ENCODE measurements at regions not wholly inside any gene's neighbourhood (a gene's known extent, or its start where the extent isn't known, plus 50 kb on each side); places are given as distances from the start of the nearest gene placed in this dataset.

GRCh38 chr16:48035142-48035541 is 120.7 kb downstream of the ABCC12 start:
- no peak overlapping the region for H3K9ac ChIP-seq (ENCODE audit: insufficient read depth, low read depth, low read length)
- no peaks in the 10 kb centered on the region for H3K79me2 ChIP-seq (ENCODE audit: insufficient read depth, low read length)
- H3K4me2 ChIP-seq (ENCODE audit: low read depth, low read length) = no peak overlapping the region
- H4K20me1 ChIP-seq (ENCODE audit: insufficient read depth, low read length) = no peaks in the 10 kb centered on the region
- ChIA-PET POLR2A (no interaction called here), CTCF (ENCODE audit: low intra/inter-chr PET ratio, low total read pairs) (no interaction called here)
- peaks cover 5% of the 10 kb centered on the region for H3K9me3 ChIP-seq (ENCODE audit: low read length)
- DNase-seq (ENCODE audit: low spot score) (no peak), ATAC-seq (no peak), FAIRE-seq (no peak)
- H3K27ac ChIP-seq (ENCODE audit: extremely low read length, insufficient read depth, low read length) = no peak overlapping the region
- TF ChIP-seq RFX5 (IDR thresholded peaks at IDR 0.05; ENCODE audit: low read depth, low read length) (peak; percentile 81), ZNF670 (CRISPR knock-in tag; IDR thresholded peaks at IDR 0.05; ENCODE audit: borderline replicate concordance) (no peak), TEAD3 (CRISPR knock-in tag; optimal IDR thresholded peaks at IDR 0.05; ENCODE audit: borderline replicate concordance) (no peak), PRDM4 (CRISPR knock-in tag; IDR thresholded peaks at IDR 0.05; ENCODE audit: borderline replicate concordance) (no peak), GFI1 (CRISPR knock-in tag; IDR thresholded peaks at IDR 0.05; ENCODE audit: borderline replicate concordance) (no peak), MAFK (conservative IDR thresholded peaks at IDR 0.05 in 1 of 2, IDR thresholded peaks at IDR 0.05 in 1 of 2; ENCODE audit: low read length in 2 of 2) (no peak)
- H3K36me3 ChIP-seq (replicated peaks in 1 of 2; ENCODE audit: control insufficient read depth in 1 of 2, insufficient read depth in 2 of 2, low read length in 2 of 2) = no peaks in the 10 kb centered on the region
- H3K27me3 ChIP-seq (ENCODE audit: control insufficient read depth in 1 of 2, insufficient read depth in 2 of 2, low read length in 2 of 2) = peaks cover 0 to 4% of the 10 kb centered on the region in 2 experiments; a peak in 2 of 5 replicates
- H2AFZ ChIP-seq (ENCODE audit: low read length) = no peak overlapping the region
- H3K4me3 ChIP-seq (replicated peaks in 1 of 3; ENCODE audit: insufficient read depth in 1 of 3, low read depth in 2 of 3, low read length in 3 of 3) = no peak overlapping the region
- H3K4me1 ChIP-seq (ENCODE audit: insufficient read depth, low read length) = 0 out of 2 replicates have a peak, but pooled peaks cover 5% of the 10 kb centered on the region
- in situ Hi-C loops (cut with HindIII; ENCODE audit: extremely low pct_ligation_motif_present, low pct_unique_long_range_greater_than_20kb) (no loop called here), intact Hi-C loops (cut with micrococcal nuclease; ENCODE audit: unreplicated experiment) (no loop called here)
- no TSS peak for BruUV-seq (replicated peaks)
- WGBS (ENCODE audit: low lambda C conversion rate) = 8% methylated on average over 4 of the region's 4 CpGs

- Histone ChIP-seq H3K27ac (ENCODE audit: extremely low read length, insufficient read depth, low read length) (no peak overlapping the region), H3K36me3 (replicated peaks in 1 of 2; ENCODE audit: control insufficient read depth in 1 of 2, insufficient read depth in 2 of 2, low read length in 2 of 2) (no peaks in the 10 kb centered on the region), H3K79me2 (ENCODE audit: insufficient read depth, low read length) (no peaks in the 10 kb centered on the region), H3K9me3 (ENCODE audit: low read length) (peaks cover 5% of the 10 kb centered on the region), H3K4me1 (ENCODE audit: insufficient read depth, low read length) (0 out of 2 replicates have a peak, but pooled peaks cover 5% of the 10 kb centered on the region), H3K9ac (ENCODE audit: insufficient read depth, low read depth, low read length) (no peak overlapping the region), H2AFZ (ENCODE audit: low read length) (no peak overlapping the region), H3K4me3 (replicated peaks in 1 of 3; ENCODE audit: insufficient read depth in 1 of 3, low read depth in 2 of 3, low read length in 3 of 3) (no peak overlapping the region), H3K4me2 (ENCODE audit: low read depth, low read length) (no peak overlapping the region), H3K27me3 (ENCODE audit: control insufficient read depth in 1 of 2, insufficient read depth in 2 of 2, low read length in 2 of 2) (no peaks in the 10 kb centered on the region; a peak in 1 of 5 replicates), H4K20me1 (ENCODE audit: insufficient read depth, low read length) (no peaks in the 10 kb centered on the region)
- in situ Hi-C loops (cut with HindIII; ENCODE audit: extremely low pct_ligation_motif_present, low pct_unique_long_range_greater_than_20kb) = no loop called here
- no TSS peak for BruUV-seq (replicated peaks)
- no peak for ATAC-seq
- DNase-seq (ENCODE audit: low spot score) = no peak
- ChIA-PET POLR2A (no interaction called here), CTCF (ENCODE audit: low intra/inter-chr PET ratio, low total read pairs) (no interaction called here)
- WGBS (ENCODE audit: low lambda C conversion rate) = 43% methylated on average over 6 of the region's 6 CpGs
- intact Hi-C loops (cut with micrococcal nuclease; ENCODE audit: unreplicated experiment) = no loop called here
- FAIRE-seq = no peak
- TF ChIP-seq HDAC1 (CRISPR knock-in tag; IDR thresholded peaks at IDR 0.05) = no peak
- TF ChIP-seq CEBPB (IDR thresholded peaks at IDR 0.05; ENCODE audit: borderline replicate concordance, low read depth, low read length) = peak; percentile 95
- TF ChIP-seq ATM (IDR thresholded peaks at IDR 0.05; ENCODE audit: borderline replicate concordance) = no peak
- TF ChIP-seq PHB2 (IDR thresholded peaks at IDR 0.05; ENCODE audit: partially characterized antibody) = no peak
- TF ChIP-seq SYNCRIP (IDR thresholded peaks at IDR 0.05; ENCODE audit: insufficient read depth, low read depth, low read length) = no peak
- no peak for TF ChIP-seq ZMAT3 (CRISPR knock-in tag; conservative IDR thresholded peaks at IDR 0.05)
- no peak for TF ChIP-seq SMAD1 (CRISPR knock-in tag; IDR thresholded peaks at IDR 0.05; ENCODE audit: borderline replicate concordance, low read depth)
- no peak for TF ChIP-seq SKIL (CRISPR knock-in tag; IDR thresholded peaks at IDR 0.05; ENCODE audit: borderline replicate concordance)
- peak; percentile 59; the same call in 1 of the 2 replicates for TF ChIP-seq NCOR1 (IDR thresholded peaks at IDR 0.05; ENCODE audit: borderline replicate concordance, low read length)
- no peak for TF ChIP-seq ZBTB3 (CRISPR knock-in tag; IDR thresholded peaks at IDR 0.05; ENCODE audit: borderline replicate concordance, low read depth)
Measured at GRCh38 chr16:48030926-48031325, 124.9 kb downstream of the ABCC12 start.
